Neural progenitor cell (in vitro differentiated cells): ENCODE measurements at regions not wholly inside any gene's neighbourhood (a gene's known extent, or its start where the extent isn't known, plus 50 kb on each side); places are given as distances from the start of the nearest gene placed in this dataset.

Experiments used
- DNase-seq: peaks from one replicate; pipeline ENCODE4 v3.0.0-alpha.2; 2016; ENCODE audit warnings: low spot score
- H2AFZ ChIP-seq: fragments of 200-600 bp; sonication (generic); replicated peaks from 2 replicates; pipeline ENCODE4 v1.6.1; 2016; ENCODE audit warnings: antibody characterized with exemption
- H3F3A ChIP-seq: fragments of 200-600 bp; sonication (generic); 2 replicates; pipeline ENCODE4 v1.6.1; 2016; ENCODE audit warnings: antibody characterized with exemption, low read depth
- H3K27ac ChIP-seq: fragments of 200-600 bp; sonication (generic); 2 replicates; pipeline ENCODE4 v1.5.1; 2016; ENCODE audit warnings: mild to moderate bottlenecking
- H3K27me3 ChIP-seq: fragments of 200-600 bp; sonication (generic); 2 replicates; pipeline ENCODE4 v1.6.1; 2016; ENCODE audit warnings: mild to moderate bottlenecking, moderate library complexity
- H3K36me3 ChIP-seq: fragments of 200-600 bp; sonication (generic); 2 replicates; pipeline ENCODE4 v1.5.1; 2016
- H3K4me1 ChIP-seq: fragments of 200-600 bp; sonication (generic); 2 replicates; pipeline ENCODE4 v1.6.1; 2016; ENCODE audit warnings: mixed run types
- H3K4me2 ChIP-seq: fragments of 200-600 bp; sonication (generic); 2 replicates; pipeline ENCODE4 v1.6.1; 2016
- H3K4me3 ChIP-seq: fragments of 200-600 bp; sonication (generic); 2 replicates; pipeline ENCODE4 v1.5.1; 2016
- H3K79me2 ChIP-seq: fragments of 200-600 bp; sonication (generic); 2 replicates; pipeline ENCODE4 v1.6.1; 2016; ENCODE audit warnings: low read depth
- H3K9ac ChIP-seq: fragments of 200-600 bp; sonication (generic); 2 replicates; pipeline ENCODE4 v1.6.1; 2016
- H3K9me3 ChIP-seq: fragments of 200-600 bp; sonication (generic); 2 replicates; pipeline ENCODE4 v1.5.1; 2016; ENCODE audit warnings: low read depth
- H4K20me1 ChIP-seq: fragments of 200-600 bp; sonication (generic); 2 replicates; pipeline ENCODE4 v1.6.1; 2016; ENCODE audit warnings: low read depth
- H3K27ac Mint-ChIP-seq: 3 replicates; pipeline ENCODE4 v1.8.0; 2021; ENCODE audit warnings: mixed read lengths
- H3K27me3 Mint-ChIP-seq: 2 replicates; pipeline ENCODE4 v1.8.0; 2022; ENCODE audit warnings: low read depth, mild to moderate bottlenecking, inconsistent platforms, moderate library complexity, mixed read lengths; ENCODE audit not compliant: insufficient read depth
- H3K36me3 Mint-ChIP-seq: 3 replicates; pipeline ENCODE4 v1.8.0; 2021; ENCODE audit warnings: mixed read lengths
- H3K4me1 Mint-ChIP-seq: 3 replicates; pipeline ENCODE4 v1.8.0; 2021; ENCODE audit warnings: mixed read lengths
- H3K4me3 Mint-ChIP-seq: 3 replicates; pipeline ENCODE4 v1.8.0; 2021; ENCODE audit warnings: mild to moderate bottlenecking, moderate library complexity, mixed read lengths
- H3K9me3 Mint-ChIP-seq: 3 replicates; pipeline ENCODE4 v1.8.0; 2020; ENCODE audit warnings: mixed read lengths
- CTCF ChIP-seq: fragments of 200-600 bp; sonication (generic); IDR thresholded peaks from 2 replicates; pipeline ENCODE4 v1.5.1; 2017; ENCODE audit warnings: antibody characterized with exemption, mild to moderate bottlenecking
- EZH2 ChIP-seq: fragments of 200-600 bp; sonication (generic); IDR thresholded peaks from 2 replicates; pipeline ENCODE4 v1.6.1; 2017; ENCODE audit warnings: antibody characterized with exemption, mild to moderate bottlenecking, moderate library complexity
- EZH2phosphoT487 ChIP-seq: fragments of 200-600 bp; sonication (generic); IDR thresholded peaks from 2 replicates; pipeline ENCODE4 v1.6.1; 2017; ENCODE audit warnings: antibody characterized with exemption

DNA sequence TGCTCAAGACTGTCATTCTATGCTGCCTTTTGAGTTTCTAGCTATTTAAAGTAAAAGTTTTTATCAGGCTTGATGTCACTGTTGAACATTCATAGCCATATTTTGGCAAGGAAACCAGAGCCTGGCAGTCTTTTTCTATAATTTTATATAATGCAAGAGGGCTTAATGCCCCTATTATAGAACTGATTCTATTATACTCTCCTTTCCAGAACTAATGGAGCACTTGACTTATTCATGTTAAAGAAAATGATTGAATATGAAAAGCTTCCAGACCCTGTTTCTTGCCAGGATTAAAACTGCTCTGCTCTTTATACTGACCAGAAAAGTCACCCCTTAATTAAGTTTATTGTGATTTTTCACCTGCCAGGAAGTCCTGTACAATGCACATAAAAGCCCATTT, 337.6 kb upstream of the CHRM2 start:
- no peak overlapping the region for H3K4me3 ChIP-seq
- Mint-ChIP-seq H3K9me3 (peaks cover 12% of the 10 kb centered on the region), H3K36me3 (no peaks in the 10 kb centered on the region), H3K27me3 (peaks cover 2% of the 10 kb centered on the region), H3K4me1 (no peaks in the 10 kb centered on the region), H3K4me3 (no peak overlapping the region), H3K27ac (no peak overlapping the region)
- no peaks in the 10 kb centered on the region for H3K9me3 ChIP-seq
- TF ChIP-seq CTCF, result no peak
- no peaks in the 10 kb centered on the region for H4K20me1 ChIP-seq
- H3K79me2 ChIP-seq, result no peaks in the 10 kb centered on the region
- H3K4me2 ChIP-seq, result no peak overlapping the region
- no peak overlapping the region for H2AFZ ChIP-seq
- no peaks in the 10 kb centered on the region for H3K36me3 ChIP-seq
- no peak overlapping the region for H3K9ac ChIP-seq
- no peaks in the 10 kb centered on the region for H3F3A ChIP-seq
- H3K27me3 ChIP-seq, result no peaks in the 10 kb centered on the region
- H3K27ac ChIP-seq, result no peak overlapping the region
- no peaks in the 10 kb centered on the region for H3K4me1 ChIP-seq
- no peak for DNase-seq

DNA sequence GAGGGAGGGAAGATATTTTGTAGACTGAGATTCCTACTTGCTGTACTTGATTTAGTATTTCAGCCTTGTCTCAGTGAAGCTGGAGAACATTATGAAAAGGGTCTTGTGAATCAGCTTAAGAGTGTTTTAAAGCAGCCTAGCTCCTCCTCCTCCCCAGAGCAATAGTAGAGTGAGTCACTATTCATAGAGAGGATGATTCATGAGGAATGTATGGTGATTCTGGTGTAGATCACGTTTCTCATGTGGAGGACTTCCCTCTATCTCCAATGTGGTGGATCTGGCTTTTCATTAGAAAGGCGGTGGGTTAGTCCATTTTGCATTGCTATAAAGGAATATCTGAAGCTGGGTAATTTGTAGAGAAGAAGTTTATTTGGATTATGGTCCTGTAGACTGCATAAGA, 340.1 kb upstream of the CHRM2 start:
- no peak overlapping the region for H3K9ac ChIP-seq
- DNase-seq, result no peak
- no peak overlapping the region for H3K27ac ChIP-seq
- no peaks in the 10 kb centered on the region for H3K27me3 ChIP-seq
- H3K36me3 ChIP-seq, result no peaks in the 10 kb centered on the region
- TF ChIP-seq CTCF (no peak), EZH2 (no peak), EZH2phosphoT487 (no peak)
- Mint-ChIP-seq H3K4me3 (no peak overlapping the region), H3K9me3 (peaks cover 2% of the 10 kb centered on the region), H3K36me3 (no peaks in the 10 kb centered on the region), H3K27me3 (peaks cover 2% of the 10 kb centered on the region), H3K4me1 (peaks cover 4% of the 10 kb centered on the region), H3K27ac (no peak overlapping the region)
- no peak overlapping the region for H3K4me2 ChIP-seq
- H4K20me1 ChIP-seq, result no peaks in the 10 kb centered on the region
- no peaks in the 10 kb centered on the region for H3F3A ChIP-seq
- no peaks in the 10 kb centered on the region for H3K4me1 ChIP-seq
- H3K9me3 ChIP-seq, result no peaks in the 10 kb centered on the region
- H2AFZ ChIP-seq, result no peak overlapping the region
- H3K79me2 ChIP-seq, result no peaks in the 10 kb centered on the region
- H3K4me3 ChIP-seq, result no peak overlapping the region

GRCh38 chr7:136527554-136527953, 340.9 kb upstream of the CHRM2 start:
- no peak overlapping the region for H3K9ac ChIP-seq

More at GRCh38 chr7:136527554-136527953, 340.9 kb upstream of the CHRM2 start:
- Mint-ChIP-seq H3K9me3 (no peaks in the 10 kb centered on the region), H3K4me1 (peaks cover 4% of the 10 kb centered on the region), H3K36me3 (no peaks in the 10 kb centered on the region), H3K27me3 (peaks cover 2% of the 10 kb centered on the region), H3K27ac (no peak overlapping the region), H3K4me3 (no peak overlapping the region)
- Histone ChIP-seq H4K20me1 (no peaks in the 10 kb centered on the region), H3K4me2 (no peak overlapping the region), H3K79me2 (no peaks in the 10 kb centered on the region), H3K27ac (no peak overlapping the region), H3K4me3 (no peak overlapping the region), H3K36me3 (no peaks in the 10 kb centered on the region), H3F3A (no peaks in the 10 kb centered on the region), H3K4me1 (no peaks in the 10 kb centered on the region), H2AFZ (no peak overlapping the region), H3K9me3 (no peaks in the 10 kb centered on the region), H3K27me3 (no peaks in the 10 kb centered on the region)
- DNase-seq, result no peak
- TF ChIP-seq EZH2phosphoT487 (no peak), CTCF (no peak), EZH2 (no peak)
